MV-4-11 (cell line): ENCODE measurements at regions not wholly inside any gene's neighbourhood (a gene's known extent, or its start where the extent isn't known, plus 50 kb on each side); places are given as distances from the start of the nearest gene placed in this dataset.

Experiments
- DNase-seq: peaks from one replicate; lab custom pipeline; 2025; lab: John Stamatoyannopoulos, UW

DNA sequence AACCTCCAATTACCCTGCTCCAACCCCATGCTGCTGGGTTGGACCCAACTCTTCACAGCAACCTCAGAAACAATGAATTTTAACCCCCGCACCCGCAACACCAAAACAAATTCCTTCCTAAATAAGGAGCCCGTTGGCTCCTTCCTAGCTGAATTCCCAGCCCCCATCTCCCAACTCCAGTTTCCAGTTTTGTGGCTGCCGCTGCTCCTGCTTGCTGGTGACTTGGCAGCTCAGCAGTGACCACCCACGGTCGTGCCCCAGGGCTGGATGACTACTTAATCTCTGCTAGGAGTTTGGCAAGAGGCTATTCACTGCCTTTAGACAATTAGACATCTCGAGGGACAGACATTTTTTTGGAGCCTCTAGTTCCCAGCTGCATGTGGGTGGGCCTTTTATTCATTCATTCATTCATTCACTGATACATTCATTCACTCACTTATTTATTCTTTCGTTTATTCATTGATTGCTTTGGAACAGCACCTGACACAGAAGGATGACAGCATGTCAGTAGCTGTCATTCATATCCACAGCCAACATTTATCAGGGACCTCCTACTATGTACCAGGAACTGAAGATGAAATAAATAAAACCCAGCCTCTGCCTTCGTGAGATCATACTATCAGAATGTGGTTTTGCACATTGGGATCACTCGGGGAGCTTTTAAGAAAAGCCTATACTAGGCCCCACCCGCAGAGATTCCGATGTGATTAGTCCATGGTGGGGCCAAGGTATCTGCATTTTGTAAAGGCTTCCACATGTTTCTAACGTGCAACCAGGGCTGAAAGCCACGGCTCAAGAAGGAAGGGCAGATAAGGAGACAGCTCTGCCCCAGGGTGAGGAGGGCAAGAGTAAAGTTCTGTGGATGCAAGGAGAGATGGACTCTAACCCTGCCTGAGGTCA, 256.5 kb downstream of the SHQ1 start:
- no peak for DNase-seq

DNA sequence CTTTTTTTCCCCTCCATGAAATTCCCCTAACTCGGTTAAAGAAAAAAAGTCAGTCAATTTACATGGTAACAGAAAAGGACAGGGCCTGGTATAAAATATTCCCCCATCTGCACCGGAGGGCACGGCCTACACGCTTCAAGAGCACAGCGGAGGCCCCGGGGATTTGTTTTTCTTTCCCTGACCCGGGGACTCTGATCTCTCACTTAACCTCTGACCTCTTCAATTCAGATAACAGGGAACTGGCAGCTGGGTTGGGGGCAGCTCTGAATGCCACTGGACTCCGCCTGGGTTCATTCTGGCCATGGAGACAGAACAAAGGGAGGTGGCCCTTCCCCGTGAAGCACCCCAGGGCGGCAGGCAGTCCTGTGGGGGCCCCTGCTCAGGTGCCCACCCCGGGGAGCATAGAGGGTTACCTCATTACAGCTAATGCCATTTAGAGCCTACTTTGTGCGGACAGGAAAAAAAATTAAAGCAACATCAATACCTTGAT, 257.5 kb downstream of the SHQ1 start:
- no peak for DNase-seq

DNA sequence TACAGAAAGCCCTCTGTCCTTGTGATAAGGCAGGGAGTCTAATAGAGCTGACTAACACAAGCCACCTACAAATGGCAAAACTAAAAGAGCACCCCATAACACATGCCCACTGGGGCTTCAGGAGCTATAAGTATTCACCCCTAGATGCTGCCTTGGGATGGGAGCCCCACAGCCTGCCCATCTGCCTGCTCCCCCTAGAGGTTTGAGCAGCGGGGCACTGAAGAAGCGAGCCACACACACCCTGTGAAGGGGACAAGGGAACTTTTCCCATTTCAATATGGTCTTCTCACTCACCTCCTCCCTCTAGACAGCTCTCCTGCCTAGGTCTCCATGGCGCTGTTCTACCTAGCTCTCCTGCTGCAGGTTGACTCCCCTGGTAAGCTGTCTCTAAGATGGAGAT, 261.0 kb downstream of the SHQ1 start:
- DNase-seq = no peak

DNA sequence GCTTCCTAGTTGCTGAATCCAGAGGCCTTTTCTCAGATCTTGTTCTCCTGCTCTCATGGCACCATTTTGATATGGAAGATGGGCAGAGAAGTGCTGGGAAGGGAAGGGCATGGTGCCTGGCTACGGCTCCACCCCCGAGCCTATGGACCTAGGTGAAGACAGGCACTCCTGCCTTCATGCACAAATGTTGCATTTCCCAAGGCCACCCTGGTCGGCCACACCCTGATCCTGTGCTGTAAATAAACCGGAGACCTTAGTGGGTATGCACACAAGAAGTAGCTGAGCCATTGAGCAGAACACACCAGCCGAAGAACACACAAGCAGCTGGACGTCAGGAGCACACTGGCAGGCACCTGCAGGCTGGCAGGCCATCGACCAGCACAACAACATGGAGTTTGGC, 261.6 kb downstream of the SHQ1 start:
- no peak for DNase-seq

DNA sequence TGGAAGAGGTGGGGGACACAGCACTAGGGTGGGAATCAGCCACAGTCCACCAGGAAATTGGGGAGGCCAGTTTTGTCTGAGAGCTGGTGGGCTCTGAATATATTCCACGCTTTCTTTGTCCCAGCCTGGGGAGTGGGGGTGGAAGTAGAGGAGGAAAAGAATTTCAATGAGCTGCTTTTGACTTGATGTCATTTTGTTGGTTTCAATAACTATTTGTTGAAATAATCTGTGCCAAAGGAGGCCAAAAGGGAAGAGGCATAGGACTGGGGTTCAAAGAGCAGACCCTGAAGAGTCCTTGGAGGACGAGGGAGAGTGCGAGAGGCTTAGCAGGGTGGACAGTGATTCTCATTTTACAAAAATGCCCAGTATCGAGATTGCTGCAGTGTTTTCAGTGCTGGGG, 262.3 kb downstream of the SHQ1 start:
- DNase-seq = no peak

DNA sequence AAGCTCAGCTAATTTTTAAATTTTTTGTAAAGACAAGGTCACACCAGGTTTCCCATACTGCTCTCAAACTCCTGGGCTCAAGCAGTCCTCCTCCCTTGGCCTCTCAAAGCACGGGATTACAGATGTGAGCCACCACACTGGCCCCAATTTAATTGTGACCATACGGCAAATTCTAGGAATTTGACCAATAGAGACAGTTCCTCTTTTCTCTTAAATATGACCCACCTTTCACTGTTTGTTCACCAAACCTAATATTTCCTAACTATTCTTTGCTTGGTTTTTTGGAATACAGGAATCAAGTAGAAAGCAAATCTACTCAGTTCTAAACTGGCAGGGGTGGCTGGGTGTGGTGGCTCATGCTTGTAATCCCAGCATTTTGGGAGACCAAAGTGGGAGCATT, 264.0 kb downstream of the SHQ1 start:
- peak; percentile 29 for DNase-seq

DNA sequence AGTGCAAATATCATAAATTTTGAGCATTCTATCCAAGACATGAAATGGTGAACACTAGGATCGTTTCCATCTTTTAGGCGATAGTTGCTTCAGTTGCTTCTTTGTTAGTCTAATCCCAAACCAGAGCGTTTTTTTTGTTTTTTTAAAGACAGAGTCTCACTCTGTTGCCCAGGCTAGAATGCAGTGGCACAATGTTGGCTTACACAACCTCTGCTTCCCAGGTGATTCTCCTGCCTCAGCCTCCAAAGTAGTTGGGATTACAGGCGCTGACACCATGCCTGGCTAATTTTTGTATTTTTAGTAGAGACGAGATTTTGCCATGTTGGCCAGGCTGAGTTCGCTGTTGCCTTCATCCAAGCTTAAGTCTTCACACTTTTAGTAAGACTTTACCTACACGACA, 265.3 kb downstream of the SHQ1 start:
- no peak for DNase-seq

DNA sequence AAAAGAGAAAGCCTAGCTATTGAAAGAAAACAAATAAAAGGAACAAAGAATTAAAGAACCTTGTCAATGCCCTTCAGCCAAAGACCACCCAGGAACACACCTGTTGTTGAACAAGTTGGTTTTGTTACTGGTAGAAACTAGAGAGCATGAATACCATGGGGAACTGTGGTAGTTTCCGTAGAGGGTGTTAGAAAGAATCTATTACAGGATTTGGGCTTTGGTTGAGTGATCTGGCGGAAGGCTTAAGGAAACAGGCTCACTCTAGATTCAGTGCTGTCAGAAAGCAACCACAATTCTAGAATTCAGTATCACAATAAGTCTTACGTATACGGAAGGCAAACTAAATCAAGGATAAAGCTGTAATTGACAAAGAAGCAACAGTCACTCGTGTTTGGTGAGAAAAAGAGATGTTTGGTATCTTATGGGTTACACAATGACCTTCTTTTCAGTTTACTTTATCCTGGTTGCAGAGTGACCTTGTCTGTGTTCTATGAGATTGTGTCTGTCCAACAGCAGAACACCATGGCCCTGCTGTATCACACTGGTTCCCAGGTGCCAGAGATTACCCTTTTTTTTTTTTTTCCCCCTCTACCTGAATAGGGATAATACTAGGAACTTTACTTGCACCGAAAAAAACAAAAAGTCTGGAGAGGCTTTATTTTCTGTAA, 265.9 kb downstream of the SHQ1 start:
- peak; percentile 53 for DNase-seq

DNA sequence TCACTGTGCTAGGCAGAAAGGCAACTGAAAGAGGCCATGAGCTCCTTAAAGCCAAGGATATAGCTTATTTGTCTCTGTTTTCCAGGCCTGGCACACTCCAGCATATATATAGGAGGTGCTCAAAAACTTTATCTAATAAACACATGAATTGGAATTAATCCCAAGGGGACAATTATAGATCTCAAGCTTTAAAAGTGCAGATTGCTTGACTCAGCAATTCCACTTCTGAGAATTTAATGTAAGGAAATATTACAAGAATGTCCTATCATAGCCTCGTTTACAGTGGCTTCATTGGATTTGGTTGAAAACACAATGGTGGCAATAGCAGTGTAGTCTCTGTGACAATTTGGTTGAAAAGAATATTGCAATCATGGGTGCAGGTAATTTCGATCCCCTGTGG, 267.3 kb downstream of the SHQ1 start:
- no peak for DNase-seq

DNA sequence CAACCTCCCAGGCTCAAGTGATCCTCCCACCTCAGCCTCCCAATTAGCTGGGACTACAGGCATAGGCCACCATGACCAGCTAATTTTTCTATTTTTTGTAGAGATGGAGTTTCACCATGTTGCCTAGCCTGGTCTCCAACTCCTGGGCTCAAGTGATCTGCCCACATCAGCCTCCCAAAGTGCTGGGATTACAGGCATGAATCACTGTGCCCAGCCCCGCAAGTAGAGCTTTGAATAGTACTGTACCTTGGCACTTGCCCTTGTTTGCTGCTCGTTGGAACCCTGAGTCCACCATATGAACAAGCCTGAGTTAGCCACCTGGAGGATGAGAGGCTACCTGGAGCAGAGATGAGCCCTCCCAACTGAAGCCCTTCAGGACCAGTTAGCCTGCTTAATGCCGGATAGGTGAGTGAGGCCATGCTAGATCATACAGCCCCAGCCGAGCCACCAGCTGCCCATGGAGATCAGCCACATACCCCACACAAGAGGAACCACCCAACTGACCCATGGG, 267.9 kb downstream of the SHQ1 start:
- DNase-seq = no peak

DNA sequence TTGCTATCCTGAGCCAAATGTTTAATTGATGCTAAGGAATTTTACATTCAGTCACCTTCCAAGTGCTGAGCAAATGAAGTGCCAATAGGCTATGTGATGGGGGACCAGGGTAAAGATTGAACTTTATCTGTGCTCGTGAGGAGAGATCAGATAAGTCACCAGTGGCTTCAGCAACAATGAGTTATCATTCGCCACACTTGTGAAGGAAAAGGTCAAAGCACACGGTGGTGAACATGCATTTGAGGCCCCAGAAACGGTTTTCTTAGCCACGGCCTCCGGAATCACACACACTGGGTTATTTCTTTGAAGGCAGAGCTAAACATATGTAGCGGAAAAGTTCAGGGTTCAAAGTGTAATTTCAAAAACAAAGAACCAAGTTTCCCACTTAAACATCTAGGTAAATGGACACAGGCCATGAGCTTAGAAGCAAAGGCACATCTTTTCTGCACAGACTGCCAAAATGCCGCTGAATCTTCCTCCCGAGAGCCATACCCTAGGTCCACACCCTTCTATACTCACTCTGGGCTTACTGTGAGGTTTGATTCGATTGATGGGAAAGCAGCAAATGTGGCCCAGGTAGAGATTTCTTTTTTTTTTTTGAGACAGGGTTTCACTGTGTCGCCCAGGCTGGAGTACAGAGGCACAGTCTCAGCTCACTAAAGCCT, 268.5 kb downstream of the SHQ1 start:
- no peak for DNase-seq

DNA sequence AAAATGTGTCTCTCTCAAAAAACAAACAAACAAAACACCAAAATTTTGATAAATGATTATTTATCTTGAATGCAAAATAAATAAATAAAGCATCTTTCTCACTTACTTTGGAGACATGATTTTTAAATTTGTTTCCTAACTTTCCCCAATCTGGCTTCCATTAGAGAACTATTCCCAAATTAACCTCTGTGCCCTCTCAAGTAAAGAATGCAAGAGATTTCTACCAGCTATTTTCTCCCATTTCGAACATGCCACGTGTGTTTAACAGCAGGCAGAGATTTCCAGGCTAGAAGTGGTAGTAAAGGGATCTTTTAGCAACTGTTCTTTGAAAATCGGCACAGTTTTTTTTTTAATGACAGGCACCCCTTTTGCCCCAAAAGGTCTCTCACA, 269.1 kb downstream of the SHQ1 start:
- no peak for DNase-seq

DNA sequence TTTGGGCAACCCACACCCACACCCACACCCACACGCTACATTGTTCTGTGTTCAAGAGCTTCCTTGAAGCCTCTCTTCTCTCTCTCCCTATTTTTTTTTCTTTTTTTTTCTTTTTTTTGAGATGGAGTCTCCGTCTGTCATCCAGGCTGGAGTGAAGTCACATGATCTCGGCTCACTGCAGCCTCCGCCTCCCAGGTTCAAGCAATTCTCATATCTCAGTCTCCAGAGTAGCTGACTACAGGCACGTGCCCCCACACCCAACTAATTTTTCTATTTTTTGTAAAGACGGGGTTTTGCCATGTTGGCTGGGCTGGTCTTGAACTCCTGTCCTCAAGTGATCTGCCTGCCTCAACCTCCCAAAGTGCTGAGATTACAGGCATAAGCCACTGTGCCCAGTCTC, 271.1 kb downstream of the SHQ1 start:
- DNase-seq = no peak

DNA sequence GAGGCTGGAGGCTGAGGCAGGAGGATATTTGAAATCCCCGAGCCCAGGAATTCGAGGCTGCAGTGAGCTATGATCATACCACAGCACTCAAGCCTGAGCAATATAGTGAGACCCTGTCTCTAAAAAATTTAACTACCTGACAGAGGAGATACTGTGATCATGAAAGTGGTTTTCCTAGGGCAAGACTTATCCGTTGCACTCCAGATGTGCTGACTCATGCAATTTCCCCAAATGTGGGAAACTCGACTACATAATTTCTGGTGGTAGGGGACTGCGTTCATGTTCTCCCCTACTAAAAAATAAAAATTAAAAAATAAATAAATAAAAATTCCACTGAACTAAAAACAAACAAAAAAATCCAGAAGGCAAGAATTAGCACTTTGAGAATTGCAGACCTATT, 271.7 kb downstream of the SHQ1 start:
- DNase-seq = no peak

DNA sequence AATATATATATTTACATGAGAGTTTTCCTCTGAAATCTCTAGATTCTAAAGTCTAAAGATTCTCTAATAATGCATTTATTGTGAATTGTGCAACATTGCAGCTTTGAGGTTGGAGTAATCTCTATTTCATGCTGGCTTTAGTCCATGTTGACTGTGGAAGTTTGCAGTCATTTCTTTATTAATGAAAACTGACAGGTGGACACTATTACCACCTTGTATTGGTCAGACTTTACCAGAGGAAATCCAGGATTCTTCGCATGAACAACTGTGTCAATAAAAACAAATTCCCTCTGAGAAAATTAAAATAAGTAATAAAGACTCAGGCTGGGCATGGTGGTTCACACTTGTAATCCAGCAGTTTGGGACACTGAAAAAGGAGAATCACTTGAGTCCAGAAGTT, 274.1 kb downstream of the SHQ1 start:
- DNase-seq = no peak

DNA sequence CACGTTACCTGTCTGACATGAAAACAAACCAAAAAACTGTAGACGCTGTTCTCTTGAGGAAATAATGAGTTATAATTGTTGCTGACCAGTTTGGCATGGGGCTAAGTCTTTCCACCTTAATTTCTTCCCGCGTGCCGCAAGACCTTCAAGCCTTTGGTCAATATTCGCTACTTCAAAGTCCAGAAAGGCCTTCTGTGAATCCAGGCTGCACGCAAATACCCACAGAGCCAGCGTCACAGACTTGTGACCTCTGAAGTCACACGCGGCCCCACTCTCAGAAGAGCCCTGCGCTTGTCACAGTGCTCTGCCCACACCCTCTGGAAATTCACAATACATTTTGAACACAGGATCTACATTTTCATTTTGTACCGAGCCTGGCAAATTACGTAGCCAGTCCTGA, 275.2 kb downstream of the SHQ1 start:
- no peak for DNase-seq

DNA sequence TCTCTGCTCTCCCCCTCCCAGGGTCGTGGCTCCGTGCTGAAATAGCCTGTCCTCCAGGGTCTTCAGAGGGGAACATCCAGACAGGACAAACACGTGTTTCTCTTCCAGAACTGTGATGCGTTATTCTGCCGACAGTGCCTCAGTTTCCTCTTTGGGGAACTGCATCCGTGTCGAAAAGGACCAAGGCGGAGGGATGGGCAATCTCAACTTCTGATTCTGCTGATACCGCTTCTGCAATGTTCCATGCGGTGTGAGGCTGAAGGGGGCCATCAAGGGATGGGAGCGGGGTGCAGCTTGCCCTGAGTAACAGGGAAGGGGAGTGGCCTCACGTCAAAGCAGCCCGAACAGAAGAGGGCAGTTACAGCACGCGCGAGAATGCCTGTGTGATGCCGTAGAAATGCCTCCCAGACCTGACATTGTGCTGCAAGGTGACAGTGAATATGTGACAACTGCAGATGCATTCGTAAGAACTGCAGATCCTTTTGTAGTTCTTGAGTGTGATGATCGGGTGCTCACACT, 275.7 kb downstream of the SHQ1 start:
- no peak for DNase-seq

DNA sequence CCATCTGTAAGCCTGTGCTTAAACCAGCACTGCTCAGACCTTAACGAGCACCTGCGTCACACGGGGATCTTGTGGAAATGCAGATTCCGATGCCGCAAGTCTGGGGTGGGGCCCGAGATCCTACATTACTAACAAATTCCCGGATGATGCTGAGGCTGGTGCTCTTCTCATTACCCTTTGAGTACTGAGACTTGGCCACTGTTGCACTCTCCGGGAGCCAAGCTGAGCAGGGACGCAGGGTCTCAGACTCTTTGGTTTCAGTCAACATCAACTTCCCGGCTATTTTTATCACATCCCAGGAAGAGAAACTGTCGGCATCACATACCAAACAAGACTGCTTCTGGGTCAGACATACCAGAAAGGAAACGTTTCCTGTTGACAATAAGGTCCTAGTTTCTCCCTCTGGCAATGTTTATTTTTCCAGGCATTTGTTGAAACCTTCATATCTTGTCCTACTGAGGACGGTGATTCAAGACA, 276.6 kb downstream of the SHQ1 start:
- DNase-seq = no peak

DNA sequence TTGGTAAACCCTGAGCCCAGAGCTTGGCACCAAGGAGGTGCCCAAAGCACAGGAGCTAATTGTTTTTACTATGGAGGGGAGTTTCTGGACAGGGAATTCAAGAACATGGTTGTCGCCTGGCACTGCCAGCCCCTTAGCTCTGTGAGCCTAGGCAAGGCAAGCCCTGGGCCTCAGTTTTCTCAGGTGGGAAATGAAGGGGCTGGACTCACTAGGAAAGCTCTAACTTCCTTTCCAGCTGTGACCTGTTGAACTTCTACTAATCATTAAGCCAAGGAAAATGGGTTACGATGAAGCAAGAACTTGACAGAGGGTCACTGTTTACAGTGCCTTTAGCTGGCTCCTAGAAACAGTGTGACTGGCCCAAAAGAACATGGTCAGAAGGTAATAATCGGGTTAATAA, 277.2 kb downstream of the SHQ1 start:
- DNase-seq = no peak

DNA sequence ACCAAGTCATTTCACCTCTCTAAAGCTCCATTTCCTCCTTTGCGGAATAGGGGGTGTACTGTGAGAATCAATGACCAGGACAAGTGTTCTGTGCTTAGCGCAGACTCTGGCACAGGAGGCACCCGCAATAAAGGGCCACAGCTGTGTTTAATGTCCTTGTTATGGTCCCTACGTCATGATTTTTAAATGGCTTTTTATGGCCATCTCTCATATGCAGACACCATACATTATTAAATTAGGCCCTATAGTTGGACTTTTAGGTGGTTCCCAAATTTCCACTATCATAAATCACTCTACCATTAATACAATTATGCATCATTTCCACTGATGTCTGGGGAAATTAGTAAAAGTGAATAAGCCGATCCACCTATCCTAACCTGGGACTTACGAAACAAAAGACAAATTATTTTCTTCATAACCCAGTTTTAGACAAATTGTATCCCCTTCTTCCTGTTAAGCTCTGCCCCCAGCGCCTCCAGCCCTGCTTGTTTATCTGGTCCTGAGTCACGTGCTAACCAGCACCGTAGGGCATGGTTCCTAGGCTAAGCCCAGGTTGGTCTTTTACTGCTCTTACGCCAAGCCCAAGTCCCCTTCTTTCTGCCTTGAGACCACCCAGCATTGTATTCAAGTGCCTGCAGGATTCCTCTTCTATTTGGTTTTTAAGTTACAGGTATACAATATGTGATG, 278.3 kb downstream of the SHQ1 start:
- no peak for DNase-seq

DNA sequence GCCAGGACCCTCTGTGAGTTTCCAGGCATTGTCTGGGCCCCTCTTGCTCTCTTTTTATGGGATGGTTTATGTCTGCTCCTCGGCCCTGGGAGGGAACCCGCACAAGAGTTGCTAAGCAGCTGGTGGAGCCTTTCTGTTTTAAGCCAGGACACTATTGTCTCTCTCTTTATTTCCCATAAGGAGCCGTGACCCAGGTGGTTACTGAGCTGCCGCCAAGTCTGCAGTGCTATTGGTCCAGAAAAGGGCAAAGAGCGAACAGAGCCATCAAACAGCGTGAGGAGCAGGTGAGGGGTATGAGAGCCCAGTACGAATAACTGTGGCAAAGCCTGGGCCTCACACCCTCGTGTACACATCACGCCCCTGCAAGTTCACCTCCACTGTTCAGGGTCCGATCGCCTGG, 280.2 kb downstream of the SHQ1 start:
- no peak for DNase-seq

DNA sequence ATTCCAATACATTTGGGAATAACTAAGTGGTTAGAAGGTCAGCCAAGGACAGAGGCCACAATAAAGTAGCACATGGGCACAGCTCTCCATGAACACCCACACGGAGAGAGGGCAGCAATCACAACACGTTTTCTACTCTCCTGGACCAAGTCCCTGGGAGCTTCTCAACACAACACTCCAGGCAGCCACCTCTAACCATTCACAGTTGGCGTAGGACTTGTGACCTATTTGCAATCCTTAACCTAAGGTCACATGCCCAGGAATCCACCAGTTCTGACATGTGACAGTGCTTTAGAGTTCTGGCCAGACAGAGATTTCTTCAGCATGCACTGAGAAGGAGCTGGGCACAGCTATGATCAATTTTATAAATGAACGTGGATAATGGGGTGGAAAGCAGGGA, 280.8 kb downstream of the SHQ1 start:
- DNase-seq = no peak
